HG02970 (cell line): ENCODE measurements at regions not wholly inside any gene's neighbourhood (a gene's known extent, or its start where the extent isn't known, plus 50 kb on each side); places are given as distances from the start of the nearest gene placed in this dataset.
A peak's percentile ranks its signal among the peaks of the same experiment; 100 is the strongest.
"Not testable (repeated sequence)": the region's sequence is repeated elsewhere in the genome, so short reads cannot be mapped to it uniquely, and the experiment has no call there.

Experiments used
- ATAC-seq: cut with Tn5 transposase; IDR thresholded peaks from one replicate; pipeline ENCODE4 v1.9.1; 2021; ENCODE audit warnings: mild to moderate bottlenecking, moderate library complexity, moderate number of reproducible peaks; ENCODE audit not compliant: unreplicated experiment, low FRiP score

GRCh38 chr5:112566251-112566650, 147.2 kb upstream of the EPB41L4A start:
- no peak for ATAC-seq

GRCh38 chr5:112569596-112569995, 150.5 kb upstream of the EPB41L4A start:
- ATAC-seq, result no peak

GRCh38 chr5:112570708-112571444, 151.8 kb upstream of the EPB41L4A start:
- no peak for ATAC-seq

GRCh38 chr5:112573441-112573840, 154.4 kb upstream of the EPB41L4A start:
- ATAC-seq, result no peak

GRCh38 chr5:112574536-112574935, 155.5 kb upstream of the EPB41L4A start:
- ATAC-seq, result no peak

- no peak for ATAC-seq
Measured at GRCh38 chr5:112576298-112576925, 157.3 kb upstream of the EPB41L4A start.

- ATAC-seq, result no peak
Measured at GRCh38 chr5:112579599-112580170, 158.0 kb upstream of the APC start.

GRCh38 chr5:112581811-112582320, 155.8 kb upstream of the APC start:
- ATAC-seq, result no peak

- no peak for ATAC-seq
Measured at GRCh38 chr5:112583166-112583565, 154.5 kb upstream of the APC start.

- ATAC-seq, result no peak
Measured at GRCh38 chr5:112584781-112585180, 152.9 kb upstream of the APC start.

GRCh38 chr5:112586596-112587062, 151.1 kb upstream of the APC start:
- ATAC-seq, result no peak

- ATAC-seq, result not testable (repeated sequence)
Measured at GRCh38 chr5:112590858-112591257, 146.8 kb upstream of the APC start.

- no peak for ATAC-seq
Measured at GRCh38 chr5:112594095-112594850, 143.4 kb upstream of the APC start.

- ATAC-seq, result no peak
Measured at GRCh38 chr5:112594941-112595340, 142.7 kb upstream of the APC start.

- no peak for ATAC-seq
Measured at GRCh38 chr5:112597831-112598230, 139.9 kb upstream of the APC start.

- ATAC-seq, result not testable (repeated sequence)
Measured at GRCh38 chr5:112600510-112600909, 137.2 kb upstream of the APC start.

GRCh38 chr5:112604732-112605630, 132.7 kb upstream of the APC start:
- ATAC-seq, result peak; percentile 77

- ATAC-seq, result no peak
Measured at GRCh38 chr5:112608975-112609374, 128.7 kb upstream of the APC start.

- ATAC-seq, result no peak
Measured at GRCh38 chr5:112612663-112613062, 125.0 kb upstream of the APC start.

- no peak for ATAC-seq
Measured at GRCh38 chr5:112614285-112614684, 123.4 kb upstream of the APC start.
